ENCODE measurements at regions not wholly inside any gene's neighbourhood (a gene's known extent, or its start where the extent isn't known, plus 50 kb on each side); places are given as distances from the start of the nearest gene placed in this dataset.

DNA sequence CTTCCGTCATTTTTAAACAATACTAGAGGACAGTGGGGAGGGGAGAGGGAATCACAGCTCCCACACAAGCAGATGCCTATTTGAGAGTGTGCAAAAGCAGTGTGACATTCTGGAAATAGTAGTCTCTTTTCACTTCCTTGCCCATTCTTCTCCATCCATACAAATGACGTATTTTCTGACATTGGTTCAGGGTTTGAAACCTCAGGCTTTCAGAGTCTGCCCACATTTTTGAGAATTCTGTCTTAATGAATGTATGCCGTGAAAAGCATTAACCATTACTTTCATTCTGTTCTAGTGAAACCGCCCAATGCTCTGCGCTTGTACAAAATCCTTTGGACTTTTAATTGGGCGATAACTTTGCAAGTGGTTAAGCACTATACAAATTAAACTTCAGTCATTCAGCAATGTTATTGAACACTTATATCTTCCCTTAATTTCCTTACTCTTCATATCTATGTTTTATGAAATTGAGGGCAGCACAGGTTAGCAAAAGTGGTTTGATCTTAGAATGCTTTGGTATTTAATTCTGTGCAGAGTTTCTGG, 265.7 kb downstream of the SOX4 start:
- no peaks in the 10 kb centered on the region for H3K4me1 ChIP-seq
- ATAC-seq (no peak), FAIRE-seq (no peak)

DNA sequence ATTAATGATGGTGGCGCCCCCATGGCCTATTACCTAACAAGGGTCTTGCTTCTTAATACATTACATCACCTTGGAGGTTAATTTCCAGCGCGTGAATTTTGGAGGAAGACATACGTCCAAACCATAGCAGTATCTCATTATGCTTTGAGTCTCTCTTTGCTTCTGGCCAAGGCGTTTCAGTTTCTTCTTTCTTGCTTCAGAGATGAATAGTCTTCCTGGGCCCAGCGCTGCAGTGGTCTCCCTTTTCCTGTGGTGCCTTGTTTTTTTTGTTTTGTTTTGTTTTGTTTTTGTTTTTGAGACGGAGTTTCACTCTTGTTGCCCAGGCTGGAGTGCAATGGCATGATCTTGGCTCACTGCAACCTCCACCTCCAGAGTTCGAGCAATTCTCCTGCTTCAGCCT, 268.4 kb downstream of the SOX4 start:
- TF ChIP-seq, protein P1, sequence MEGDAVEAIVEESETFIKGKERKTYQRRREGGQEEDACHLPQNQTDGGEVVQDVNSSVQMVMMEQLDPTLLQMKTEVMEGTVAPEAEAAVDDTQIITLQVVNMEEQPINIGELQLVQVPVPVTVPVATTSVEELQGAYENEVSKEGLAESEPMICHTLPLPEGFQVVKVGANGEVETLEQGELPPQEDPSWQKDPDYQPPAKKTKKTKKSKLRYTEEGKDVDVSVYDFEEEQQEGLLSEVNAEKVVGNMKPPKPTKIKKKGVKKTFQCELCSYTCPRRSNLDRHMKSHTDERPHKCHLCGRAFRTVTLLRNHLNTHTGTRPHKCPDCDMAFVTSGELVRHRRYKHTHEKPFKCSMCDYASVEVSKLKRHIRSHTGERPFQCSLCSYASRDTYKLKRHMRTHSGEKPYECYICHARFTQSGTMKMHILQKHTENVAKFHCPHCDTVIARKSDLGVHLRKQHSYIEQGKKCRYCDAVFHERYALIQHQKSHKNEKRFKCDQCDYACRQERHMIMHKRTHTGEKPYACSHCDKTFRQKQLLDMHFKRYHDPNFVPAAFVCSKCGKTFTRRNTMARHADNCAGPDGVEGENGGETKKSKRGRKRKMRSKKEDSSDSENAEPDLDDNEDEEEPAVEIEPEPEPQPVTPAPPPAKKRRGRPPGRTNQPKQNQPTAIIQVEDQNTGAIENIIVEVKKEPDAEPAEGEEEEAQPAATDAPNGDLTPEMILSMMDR (IDR thresholded peaks at IDR 0.05) = no peak
- no peak for DNase-seq
- no peak overlapping the region for H3K4me3 ChIP-seq
- intact Hi-C loops (cut with DNase I) = no loop called here
- H3K27me3 ChIP-seq = no peaks in the 10 kb centered on the region
- no peaks in the 10 kb centered on the region for H3K4me1 ChIP-seq
- H3K27ac ChIP-seq = no peak overlapping the region
- H3K9me3 ChIP-seq = no peaks in the 10 kb centered on the region
- H3K36me3 ChIP-seq = no peaks in the 10 kb centered on the region
- 84 to 94% methylated on average over 8 of the region's 8 CpGs for WGBS, 2 donors
- no peak for FAIRE-seq
- no peak for ATAC-seq

More for the DNA sequence above, 265.7 kb downstream of the SOX4 start:
- TF ChIP-seq, protein P1 (IDR thresholded peaks at IDR 0.05) = no peak
- no peaks in the 10 kb centered on the region for H3K36me3 ChIP-seq
- no peaks in the 10 kb centered on the region for H3K9me3 ChIP-seq
- WGBS, 2 donors = 86 to 90% methylated on average over 6 of the region's 6 CpGs
- no peak overlapping the region for H3K27ac ChIP-seq
- intact Hi-C loops (cut with DNase I) = no loop called here
- no peak for DNase-seq
- no peaks in the 10 kb centered on the region for H3K27me3 ChIP-seq
- no peak overlapping the region for H3K4me3 ChIP-seq

DNA sequence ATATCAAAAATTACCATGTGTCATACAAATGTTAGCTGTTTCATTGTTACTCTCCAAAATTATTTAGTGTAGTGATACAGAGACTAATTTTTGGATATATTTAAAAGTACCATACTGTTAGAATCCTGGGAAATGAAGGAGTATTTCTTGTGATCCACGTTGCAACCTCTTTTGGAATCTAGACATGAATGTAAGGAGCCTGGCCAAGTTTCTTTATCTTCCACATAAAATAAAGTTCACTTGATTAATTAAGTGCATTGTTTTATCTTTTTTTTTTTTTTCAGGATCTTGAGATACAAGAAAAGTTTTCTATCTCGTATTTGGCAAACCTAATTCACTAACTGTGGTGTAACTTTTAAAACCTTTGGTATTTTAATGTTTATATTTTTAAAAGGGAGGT, 270.7 kb downstream of the SOX4 start:
- no peak overlapping the region for H3K4me3 ChIP-seq
- intact Hi-C loops (cut with DNase I) = no loop called here
- FAIRE-seq (no peak), DNase-seq (no peak), ATAC-seq (no peak)
- no peaks in the 10 kb centered on the region for H3K4me1 ChIP-seq
- WGBS, 2 donors = 18 to 23% methylated on average over 2 of the region's 2 CpGs
- TF ChIP-seq, protein P1 (IDR thresholded peaks at IDR 0.05) = no peak
- H3K27ac ChIP-seq = no peak overlapping the region
- no peaks in the 10 kb centered on the region for H3K36me3 ChIP-seq
- H3K27me3 ChIP-seq = no peaks in the 10 kb centered on the region
- H3K9me3 ChIP-seq = no peaks in the 10 kb centered on the region

DNA sequence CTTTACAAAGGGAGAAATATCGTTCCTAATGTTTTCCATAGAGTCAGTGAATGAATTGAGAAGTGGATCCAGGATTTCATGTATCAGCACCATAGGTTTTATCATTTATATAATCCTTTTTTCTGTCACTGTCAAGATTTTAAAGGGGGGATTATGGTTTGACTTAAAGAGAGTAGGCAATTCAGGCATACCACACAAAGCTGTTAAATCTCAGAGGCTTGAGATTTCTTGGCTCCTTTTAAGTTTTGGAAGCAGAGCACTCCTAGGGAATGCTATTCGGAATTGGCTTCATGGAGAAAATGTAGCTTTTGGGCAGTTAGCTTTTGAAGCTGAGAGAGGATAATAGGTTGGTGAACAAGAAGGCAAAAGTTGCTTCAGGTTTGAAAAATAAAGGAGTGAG, 274.7 kb downstream of the SOX4 start:
- ATAC-seq = no peak
- Histone ChIP-seq H3K9me3 (no peaks in the 10 kb centered on the region), H3K4me3 (no peak overlapping the region), H3K4me1 (no peaks in the 10 kb centered on the region), H3K27me3 (no peaks in the 10 kb centered on the region), H3K27ac (no peak overlapping the region), H3K36me3 (no peaks in the 10 kb centered on the region)
- FAIRE-seq = no peak
- WGBS, 2 donors = 74 to 75% methylated on average over 2 of the region's 2 CpGs
- intact Hi-C loops (cut with DNase I) = no loop called here
- TF ChIP-seq, protein P1 (IDR thresholded peaks at IDR 0.05) = no peak
- DNase-seq = no peak

DNA sequence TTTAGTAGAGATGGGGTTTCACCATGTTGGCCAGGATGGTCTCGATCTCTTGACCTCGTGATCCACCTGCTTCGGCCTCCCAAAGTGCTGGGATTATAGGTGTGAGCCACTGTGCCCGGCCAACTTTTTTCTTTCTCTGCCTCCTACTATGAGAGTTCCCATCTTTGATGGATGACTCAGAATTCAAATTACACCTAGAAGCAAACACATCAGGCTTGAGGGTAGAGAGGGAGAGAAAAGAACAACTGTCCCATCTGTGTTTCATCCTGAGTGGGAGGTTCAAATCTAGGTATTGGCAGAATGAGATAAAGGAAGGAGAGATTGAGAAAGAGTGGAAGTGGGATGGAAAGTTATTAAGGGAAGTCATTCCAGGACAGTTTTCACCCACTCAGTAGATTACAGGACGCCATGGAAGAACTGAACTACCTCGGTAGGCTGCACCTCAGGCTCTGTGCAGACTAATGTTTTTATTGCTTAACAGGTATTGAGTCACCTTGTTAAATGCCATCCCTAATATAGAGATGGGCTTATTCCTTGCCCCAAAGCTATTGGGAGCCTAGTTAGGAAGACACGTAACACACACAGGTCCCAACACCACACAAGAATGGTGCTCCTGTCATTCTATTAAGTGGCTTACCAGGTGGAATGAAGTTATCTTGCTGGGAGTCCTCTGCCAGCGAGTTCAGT, 275.7 kb downstream of the SOX4 start:
- no peak overlapping the region for H3K27ac ChIP-seq
- H3K27me3 ChIP-seq = no peaks in the 10 kb centered on the region
- FAIRE-seq (no peak), ATAC-seq (no peak), DNase-seq (no peak)
- H3K36me3 ChIP-seq = no peaks in the 10 kb centered on the region
- WGBS, 2 donors = 76 to 77% methylated on average over 8 of the region's 8 CpGs
- H3K9me3 ChIP-seq = no peaks in the 10 kb centered on the region
- intact Hi-C loops (cut with DNase I) = no loop called here
- no peak overlapping the region for H3K4me3 ChIP-seq
- H3K4me1 ChIP-seq = no peaks in the 10 kb centered on the region
- TF ChIP-seq, protein P1 (IDR thresholded peaks at IDR 0.05) = no peak
